ENCODE measurements at regions not wholly inside any gene's neighbourhood (a gene's known extent, or its start where the extent isn't known, plus 50 kb on each side); places are given as distances from the start of the nearest gene placed in this dataset.

DNA sequence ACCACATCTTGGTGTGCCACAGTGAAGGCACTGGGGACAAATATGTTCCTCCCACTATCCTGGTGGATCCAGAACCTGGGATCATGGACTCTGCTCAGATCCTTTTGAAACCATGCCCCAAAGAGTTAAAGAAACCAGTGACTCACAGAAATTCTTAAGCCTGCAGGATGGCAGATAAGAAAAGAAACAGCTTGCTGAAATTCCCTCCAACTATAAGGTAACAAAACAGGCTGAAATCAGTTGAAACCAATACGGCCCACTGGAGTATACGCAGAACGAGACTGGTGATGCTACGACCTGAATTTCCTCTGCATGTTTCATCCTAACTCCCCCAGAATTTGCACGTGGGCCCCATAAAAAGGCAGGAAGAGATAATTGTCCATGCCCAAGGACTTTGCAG is 209.6 kb downstream of the TJP1 start:
- TF ChIP-seq MXI1 (IDR thresholded peaks at IDR 0.05; ENCODE audit: borderline replicate concordance, low read depth, low read length) (no peak), ELK1 (IDR thresholded peaks at IDR 0.05; ENCODE audit: borderline replicate concordance, low read depth, low read length) (no peak), POLR2A (IDR thresholded peaks at IDR 0.05; ENCODE audit: low read depth, low read length) (no peak), MAZ (IDR thresholded peaks at IDR 0.05; ENCODE audit: borderline replicate concordance, low read depth, low read length) (no peak), RFX5 (IDR thresholded peaks at IDR 0.05; ENCODE audit: low read depth, low read length) (no peak), FOS (IDR thresholded peaks at IDR 0.05; ENCODE audit: low read depth, low read length) (no peak), USF2 (IDR thresholded peaks at IDR 0.05; ENCODE audit: low read depth, low read length) (no peak), RAD21 (IDR thresholded peaks at IDR 0.05; ENCODE audit: low read length) (no peak), NFE2L2 (IDR thresholded peaks at IDR 0.05; ENCODE audit: low read depth, low read length) (no peak)
- TF ChIP-seq, protein P1, sequence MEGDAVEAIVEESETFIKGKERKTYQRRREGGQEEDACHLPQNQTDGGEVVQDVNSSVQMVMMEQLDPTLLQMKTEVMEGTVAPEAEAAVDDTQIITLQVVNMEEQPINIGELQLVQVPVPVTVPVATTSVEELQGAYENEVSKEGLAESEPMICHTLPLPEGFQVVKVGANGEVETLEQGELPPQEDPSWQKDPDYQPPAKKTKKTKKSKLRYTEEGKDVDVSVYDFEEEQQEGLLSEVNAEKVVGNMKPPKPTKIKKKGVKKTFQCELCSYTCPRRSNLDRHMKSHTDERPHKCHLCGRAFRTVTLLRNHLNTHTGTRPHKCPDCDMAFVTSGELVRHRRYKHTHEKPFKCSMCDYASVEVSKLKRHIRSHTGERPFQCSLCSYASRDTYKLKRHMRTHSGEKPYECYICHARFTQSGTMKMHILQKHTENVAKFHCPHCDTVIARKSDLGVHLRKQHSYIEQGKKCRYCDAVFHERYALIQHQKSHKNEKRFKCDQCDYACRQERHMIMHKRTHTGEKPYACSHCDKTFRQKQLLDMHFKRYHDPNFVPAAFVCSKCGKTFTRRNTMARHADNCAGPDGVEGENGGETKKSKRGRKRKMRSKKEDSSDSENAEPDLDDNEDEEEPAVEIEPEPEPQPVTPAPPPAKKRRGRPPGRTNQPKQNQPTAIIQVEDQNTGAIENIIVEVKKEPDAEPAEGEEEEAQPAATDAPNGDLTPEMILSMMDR (conservative IDR thresholded peaks at IDR 0.05; ENCODE audit: low read depth, low read length) = no peak
